LNCAP (cell line): ENCODE measurements at regions not wholly inside any gene's neighbourhood (a gene's known extent, or its start where the extent isn't known, plus 50 kb on each side); places are given as distances from the start of the nearest gene placed in this dataset.

Source experiments
- CTCF ChIP-seq: fragments of 450-650 bp; IDR thresholded peaks from 2 replicates; pipeline ENCODE4 v1.5.1; 2017; ENCODE audit warnings: mild to moderate bottlenecking

GRCh38 chr13:44825953-44826352 is 163.3 kb downstream of the NUFIP1 start:
- TF ChIP-seq CTCF = no peak

- TF ChIP-seq CTCF = no peak
Observed at GRCh38 chr13:44822291-44822690, 167.0 kb downstream of the NUFIP1 start.

GRCh38 chr13:44819772-44820171 is 169.5 kb downstream of the NUFIP1 start:
- no peak for TF ChIP-seq CTCF

- TF ChIP-seq CTCF = no peak
Observed at GRCh38 chr13:44819245-44819644, 170.0 kb downstream of the NUFIP1 start.

GRCh38 chr13:44818428-44818827 is 170.8 kb downstream of the NUFIP1 start:
- no peak for TF ChIP-seq CTCF

- TF ChIP-seq CTCF = no peak
Observed at GRCh38 chr13:44818016-44818415, 171.3 kb downstream of the NUFIP1 start.

- TF ChIP-seq CTCF = no peak
Observed at GRCh38 chr13:44817131-44817671, 172.1 kb downstream of the NUFIP1 start.

GRCh38 chr13:44816701-44817100 is 172.6 kb downstream of the NUFIP1 start:
- no peak for TF ChIP-seq CTCF
